ENCODE measurements at regions not wholly inside any gene's neighbourhood (a gene's known extent, or its start where the extent isn't known, plus 50 kb on each side); places are given as distances from the start of the nearest gene placed in this dataset.

- no peak for DNase-seq
These were observed 84.8 kb upstream of the ZBED5 start for GRCh38 chr11:10942620-10943019.

- no peak for DNase-seq
These were observed 84.0 kb upstream of the ZBED5 start for GRCh38 chr11:10941871-10942270.

GRCh38 chr11:10941414-10941813, 83.6 kb upstream of the ZBED5 start:
- peak; percentile 15 for DNase-seq

DNA sequence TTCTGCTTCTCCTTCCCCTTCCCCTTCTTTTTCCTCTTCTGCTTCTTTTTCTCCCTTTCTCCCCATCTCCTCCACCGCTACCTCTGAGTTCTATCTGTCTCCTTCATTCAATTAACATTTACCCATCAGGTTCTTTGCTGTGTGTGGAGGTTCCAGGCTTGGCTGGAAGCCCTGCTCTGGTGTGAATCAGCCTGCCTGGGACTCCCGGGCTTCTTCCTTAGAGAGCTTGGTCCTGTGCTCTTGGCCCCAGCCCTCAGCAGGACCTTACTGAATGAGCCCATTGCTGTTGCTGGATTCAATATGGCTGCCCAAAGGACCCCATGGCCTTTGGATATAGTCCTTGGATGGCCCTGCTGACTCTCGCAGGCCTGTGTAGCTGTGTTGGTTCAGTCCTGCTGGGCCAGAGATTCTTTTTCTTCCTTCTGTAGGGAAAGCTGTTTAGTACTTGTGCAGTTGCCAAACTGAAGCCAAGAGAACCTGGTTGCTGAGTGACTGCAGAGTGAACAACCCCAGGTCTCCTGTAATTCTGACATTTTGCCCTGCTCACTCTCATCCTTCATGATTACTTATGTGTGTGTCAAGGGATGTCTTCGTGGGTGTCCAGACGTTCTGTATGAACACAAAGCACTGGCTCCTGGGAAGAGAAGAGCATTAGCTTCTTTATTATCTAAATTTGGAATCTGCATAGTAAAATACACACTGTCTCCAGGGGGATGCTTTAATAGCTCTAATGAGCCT, 81.0 kb upstream of the ZBED5 start:
- DNase-seq, result no peak

DNA sequence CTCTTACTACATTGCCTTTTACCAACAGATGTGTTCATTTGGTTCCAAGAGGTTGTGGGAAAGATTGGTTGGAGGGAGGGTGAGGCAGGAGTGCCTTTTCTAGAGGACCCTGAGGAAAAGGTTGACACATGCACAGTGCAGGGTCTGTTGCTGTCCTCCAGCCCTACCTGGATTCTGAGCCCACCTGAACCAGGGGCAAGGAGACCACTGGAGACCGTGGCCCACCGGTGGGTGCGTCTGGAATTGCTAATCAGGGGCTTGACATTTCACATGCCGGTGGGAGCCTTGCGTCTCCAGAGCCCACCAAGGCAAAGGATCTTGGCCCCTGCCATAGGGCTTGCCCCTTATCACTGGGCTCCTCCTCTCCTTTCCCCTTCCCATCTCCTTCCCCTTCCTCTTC, 80.4 kb upstream of the ZBED5 start:
- DNase-seq, result no peak

- DNase-seq, result no peak
These were observed 79.5 kb upstream of the ZBED5 start for GRCh38 chr11:10937385-10937771.

- no peak for DNase-seq
These were observed 79.0 kb upstream of the ZBED5 start for GRCh38 chr11:10936626-10937384.

GRCh38 chr11:10935015-10935559, 77.2 kb upstream of the ZBED5 start:
- DNase-seq, result no peak

DNA sequence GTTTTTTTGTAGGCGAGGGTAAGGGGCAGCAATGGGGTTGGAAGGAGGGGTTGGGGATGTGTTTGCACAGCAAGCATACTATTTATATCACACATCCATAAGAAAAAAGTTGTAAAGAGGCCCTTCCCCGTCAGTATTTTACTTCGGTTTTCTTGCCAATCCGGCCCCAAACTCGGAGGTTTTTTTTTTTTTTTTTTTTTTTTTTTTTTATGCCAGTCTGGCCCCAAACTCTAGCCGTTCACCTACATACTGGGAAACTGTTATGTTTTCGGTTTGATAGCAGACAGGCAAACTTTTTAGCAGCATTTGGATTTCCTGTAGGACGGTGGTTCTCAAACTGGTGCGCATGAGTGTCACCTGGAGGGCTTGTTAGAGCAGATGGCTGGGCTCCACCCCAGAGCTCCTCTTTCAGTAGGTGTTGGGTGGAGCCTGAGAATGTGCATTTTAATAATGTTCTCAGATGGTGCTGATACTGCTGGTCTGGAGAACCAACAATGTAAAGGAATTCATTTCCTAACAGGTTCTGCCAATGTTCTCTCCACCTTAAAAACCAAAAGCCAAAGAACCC, 76.5 kb upstream of the ZBED5 start:
- DNase-seq, result no peak

DNA sequence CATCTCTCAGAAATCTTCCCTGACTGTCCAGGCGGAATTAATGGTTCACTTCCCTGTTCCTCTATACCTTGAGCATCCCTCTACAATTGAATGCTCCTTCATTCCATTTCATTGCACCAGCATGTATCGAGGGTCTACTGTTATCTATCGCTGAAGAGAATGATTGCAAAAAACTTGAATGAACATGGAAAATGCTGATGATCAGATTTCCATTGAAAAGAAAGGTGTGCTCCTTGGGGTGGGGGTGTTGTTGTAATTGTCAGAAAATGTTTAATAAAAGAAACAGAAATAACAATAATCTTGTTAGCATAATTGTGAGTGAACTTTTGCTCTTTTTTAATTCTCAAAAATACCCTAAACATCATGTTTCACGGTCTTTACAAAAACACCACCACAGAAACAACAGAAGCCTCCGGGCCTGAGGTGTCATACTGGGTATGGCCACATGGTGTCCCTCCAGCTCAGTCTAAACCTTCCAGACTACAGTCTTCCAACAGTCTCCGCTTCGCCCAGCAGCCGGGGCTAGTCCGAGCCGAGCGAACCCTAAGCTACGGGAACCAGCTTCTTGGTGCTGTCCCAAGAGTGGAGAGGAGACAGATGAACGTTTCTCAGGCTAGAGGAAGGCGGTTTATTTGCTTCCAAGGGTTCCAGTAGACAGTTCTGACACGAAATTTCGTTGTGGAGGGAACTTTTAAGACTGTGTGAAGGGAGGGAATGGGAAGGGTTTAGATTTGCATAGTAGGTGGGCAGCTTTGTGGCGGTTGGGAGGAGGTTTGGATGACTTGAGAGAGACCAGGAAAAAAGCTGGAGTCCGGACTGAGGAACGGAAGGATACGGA, 75.8 kb upstream of the ZBED5 start:
- peak; percentile 93 for DNase-seq

DNA sequence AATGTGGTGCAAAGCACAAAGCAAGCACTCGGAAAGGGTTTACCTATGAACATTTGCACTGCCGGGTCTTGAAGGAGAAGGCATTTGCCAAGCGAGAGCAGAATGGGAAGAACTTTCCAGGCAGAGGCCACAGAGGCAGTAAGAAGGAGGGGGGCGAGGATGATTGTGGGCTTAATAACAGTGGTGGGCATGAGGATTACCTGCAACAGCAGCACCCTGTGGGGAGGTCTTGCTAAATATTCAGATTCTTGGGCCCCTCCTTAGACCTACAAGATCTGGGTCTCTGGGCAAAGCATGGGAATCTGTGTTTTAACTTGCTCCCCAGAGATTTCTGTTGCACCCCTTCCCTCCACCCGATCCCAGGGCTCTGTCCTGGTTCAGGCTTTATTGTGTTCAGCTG, 75.1 kb upstream of the ZBED5 start:
- DNase-seq, result no peak

DNA sequence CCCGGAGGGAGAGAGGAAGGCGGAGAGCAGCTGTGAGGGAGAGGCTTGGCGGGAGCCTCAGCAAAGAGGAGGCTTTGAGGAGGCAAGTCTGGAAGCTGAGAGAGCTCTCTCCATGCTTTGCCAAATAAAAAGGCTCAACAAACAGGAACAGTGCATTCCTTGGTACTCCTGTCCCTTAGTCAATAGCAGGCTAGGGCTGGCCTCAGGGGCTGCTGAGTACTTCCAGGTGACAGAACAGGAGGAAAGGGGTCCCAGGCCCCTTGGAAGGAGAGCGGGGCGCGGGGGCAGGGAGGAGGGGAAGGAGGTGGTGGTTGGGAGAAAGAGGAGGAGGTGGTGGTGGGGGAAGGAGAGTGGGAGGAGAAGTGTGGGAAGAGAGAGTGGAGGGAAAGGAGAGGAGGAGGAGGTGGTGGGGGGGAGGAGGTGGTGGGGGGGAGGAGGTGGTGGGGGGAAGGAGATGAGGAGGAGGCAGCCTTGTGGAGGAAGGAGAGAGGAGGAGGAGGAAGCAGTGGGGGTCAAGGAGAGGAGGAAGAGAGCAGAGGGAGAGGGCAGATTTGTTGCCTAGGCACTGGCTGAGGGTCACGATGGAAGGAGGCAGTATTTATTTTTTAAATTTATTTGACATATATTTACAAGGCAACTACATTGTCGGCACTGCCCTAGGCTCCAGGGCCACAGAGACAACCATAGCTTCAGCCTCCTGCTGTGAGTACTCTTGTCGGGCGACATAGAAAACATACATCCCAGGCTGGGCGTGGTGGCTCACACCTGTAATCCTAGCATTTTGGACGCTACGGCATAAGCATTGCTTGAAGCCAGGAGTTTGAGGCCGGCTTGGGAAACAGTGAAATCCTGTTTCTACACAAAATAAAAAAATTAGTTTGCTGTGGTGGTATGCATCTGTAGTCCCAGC, 74.2 kb upstream of the ZBED5 start:
- DNase-seq, result peak; percentile 49

- peak; percentile 53 for DNase-seq
These were observed 73.3 kb upstream of the ZBED5 start for GRCh38 chr11:10930972-10931760.

GRCh38 chr11:10930224-10930971, 72.5 kb upstream of the ZBED5 start:
- DNase-seq, result no peak

- DNase-seq, result no peak
These were observed 69.7 kb upstream of the ZBED5 start for GRCh38 chr11:10927538-10927937.

DNA sequence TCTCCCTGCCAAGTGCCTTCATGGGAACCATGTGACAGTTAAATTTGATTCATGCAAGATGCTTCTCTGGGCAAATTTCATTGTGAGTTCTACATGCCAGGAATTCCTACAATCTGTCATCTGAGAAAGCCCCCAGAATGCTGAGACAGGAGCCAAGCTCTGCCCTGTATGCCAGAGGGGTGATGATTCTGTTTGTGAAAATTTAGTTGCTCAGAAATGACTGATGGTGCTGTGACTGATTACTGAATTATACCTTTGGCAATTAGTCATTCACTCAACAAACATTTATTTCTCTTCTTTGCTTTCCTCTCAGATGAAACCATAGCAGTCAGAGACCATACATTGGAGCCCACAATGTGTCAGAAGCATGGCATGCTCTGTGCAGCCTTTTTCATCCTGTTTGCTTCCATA, 69.0 kb upstream of the ZBED5 start:
- DNase-seq, result no peak

- DNase-seq, result no peak
These were observed 67.5 kb upstream of the ZBED5 start for GRCh38 chr11:10925149-10925926.

DNA sequence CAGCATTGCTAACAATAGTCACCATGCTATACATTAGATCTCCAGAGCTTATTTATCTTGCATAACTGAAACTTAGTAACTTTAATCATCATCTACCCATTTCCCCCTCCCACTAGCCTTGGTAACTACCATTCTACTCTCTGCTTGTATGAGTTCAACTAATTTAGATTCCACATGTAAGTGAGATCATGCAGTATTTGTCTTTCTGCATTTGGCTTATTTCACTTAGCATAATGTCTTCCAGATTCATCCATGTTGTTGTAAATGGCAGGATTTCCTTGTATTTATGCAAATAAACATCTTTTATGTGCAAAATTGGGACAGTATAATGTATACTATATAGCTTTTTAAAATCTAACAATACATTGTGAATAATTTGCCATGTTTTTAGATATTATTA, 66.0 kb upstream of the ZBED5 start:
- DNase-seq, result no peak

DNA sequence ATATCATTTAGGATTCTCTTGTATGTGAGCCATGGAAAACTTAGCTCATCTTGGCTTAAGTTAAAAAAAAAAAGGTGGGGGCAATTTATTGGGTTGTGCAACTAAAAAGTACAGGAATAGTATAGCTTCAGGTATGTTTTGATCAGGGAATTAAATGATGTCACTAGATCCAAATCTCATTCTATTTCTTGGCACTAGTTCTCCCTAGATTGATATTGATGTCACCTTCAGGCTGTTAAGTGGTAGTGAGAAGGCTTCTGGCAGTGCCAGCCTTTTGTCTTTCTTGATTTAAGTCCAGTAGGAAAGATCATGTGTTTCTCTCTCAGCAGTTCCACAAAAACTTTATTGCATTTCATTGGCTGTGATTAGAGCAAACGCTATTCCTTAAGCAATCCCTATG, 65.0 kb upstream of the ZBED5 start:
- DNase-seq, result no peak

Data from midbrain (tissue), 1 donor.